GM18873 (cell line): ENCODE measurements at regions not wholly inside any gene's neighbourhood (a gene's known extent, or its start where the extent isn't known, plus 50 kb on each side); places are given as distances from the start of the nearest gene placed in this dataset.

ENCODE experiments used
- ATAC-seq: cut with Tn5 transposase; IDR thresholded peaks from one replicate; pipeline ENCODE4 v1.9.1; 2021; ENCODE audit warnings: mild to moderate bottlenecking, moderate library complexity, moderate number of reproducible peaks; ENCODE audit not compliant: unreplicated experiment, low FRiP score

GRCh38 chr3:157752956-157753786, 250.0 kb upstream of the VEPH1 start:
- no peak for ATAC-seq

- no peak for ATAC-seq
Observed at GRCh38 chr3:157752554-157752953, 249.3 kb upstream of the VEPH1 start.

- ATAC-seq = no peak
Observed at GRCh38 chr3:157751386-157751785, 248.2 kb upstream of the VEPH1 start.

- ATAC-seq = no peak
Observed at GRCh38 chr3:157746391-157746790, 243.2 kb upstream of the VEPH1 start.

- no peak for ATAC-seq
Observed at GRCh38 chr3:157741607-157742006, 238.4 kb upstream of the VEPH1 start.

- ATAC-seq = no peak
Observed at GRCh38 chr3:157738441-157738840, 235.2 kb upstream of the VEPH1 start.

- ATAC-seq = no peak
Observed at GRCh38 chr3:157718800-157719199, 215.6 kb upstream of the VEPH1 start.

- ATAC-seq = no peak
Observed at GRCh38 chr3:157713101-157713500, 209.9 kb upstream of the VEPH1 start.

- ATAC-seq = no peak
Observed at GRCh38 chr3:157705258-157705657, 202.0 kb upstream of the VEPH1 start.

- ATAC-seq = no peak
Observed at GRCh38 chr3:157700405-157700804, 197.2 kb upstream of the VEPH1 start.

- no peak for ATAC-seq
Observed at GRCh38 chr3:157695586-157695985, 192.4 kb upstream of the VEPH1 start.

GRCh38 chr3:157695103-157695502, 191.9 kb upstream of the VEPH1 start:
- ATAC-seq = no peak

GRCh38 chr3:157693762-157694161, 190.5 kb upstream of the VEPH1 start:
- no peak for ATAC-seq

- ATAC-seq = no peak
Observed at GRCh38 chr3:157692468-157692867, 189.3 kb upstream of the VEPH1 start.

GRCh38 chr3:157683668-157684067, 180.5 kb upstream of the VEPH1 start:
- ATAC-seq = no peak

- no peak for ATAC-seq
Observed at GRCh38 chr3:157672061-157672460, 168.8 kb upstream of the VEPH1 start.

- no peak for ATAC-seq
Observed at GRCh38 chr3:157671656-157672055, 168.4 kb upstream of the VEPH1 start.

GRCh38 chr3:157669416-157669815, 166.2 kb upstream of the VEPH1 start:
- no peak for ATAC-seq

- ATAC-seq = no peak
Observed at GRCh38 chr3:157667493-157667892, 164.3 kb upstream of the VEPH1 start.

- ATAC-seq = no peak
Observed at GRCh38 chr3:157662171-157662570, 159.0 kb upstream of the VEPH1 start.

GRCh38 chr3:157660847-157661246, 157.6 kb upstream of the VEPH1 start:
- no peak for ATAC-seq

- no peak for ATAC-seq
Observed at GRCh38 chr3:157652366-157652765, 149.2 kb upstream of the VEPH1 start.
